Heart left ventricle (tissue), 13 donors: ENCODE measurements at regions not wholly inside any gene's neighbourhood (a gene's known extent, or its start where the extent isn't known, plus 50 kb on each side); places are given as distances from the start of the nearest gene placed in this dataset.
"Not testable (repeated sequence)": the region's sequence is repeated elsewhere in the genome, so short reads cannot be mapped to it uniquely, and the experiment has no call there.

ENCODE experiments used
- POLR2A ChIP-seq, 2 donors: fragments of 450-650 bp; IDR thresholded peaks; one replicate each; pipeline ENCODE4 v1.6.1; 2017; ENCODE audit warnings: antibody characterized with exemption in 2 of 2, mild to moderate bottlenecking in 2 of 2, moderate library complexity in 2 of 2
- TF ChIP-seq, protein P1 (sequence below), 12 donors: fragments of 200-600 bp; sonication (generic) in 4 of 12; IDR thresholded peaks; one replicate each; pipeline versions ENCODE4 v1.5.0 to v1.8.0; 2018 to 2022; ENCODE audit warnings: antibody characterized with exemption in 12 of 12, mild to moderate bottlenecking in 5 of 12
- donor health status: ischemic (EF 13 %, LVEDD 7.1; RV severe dilation, severe dysfunction).
- donor health status: DM: no; HTN: yes; CAD: no.
- donor health status: DM: no; HTN: no; CAD: no.
- donor health status: ischemic (EF 25% LVEDD 6.9; RV normal size, moderate dysfunction).
- donor health status: ischemic (EF 25% LVEDD 5.7; RV mildly dilated, moderate dysfunction).
- donor health status: ischemic (EF 35%, LVEDD 5.7; RV mildly dilated, moderate dysfunction).
- donor health status: nonischemic (EF 11% LVEDD 7.7; RV severe dilation, severe dysfunction).
- donor health status: DM: yes; HTN: yes; CAD: no.
- donor health status: PGD.
- donor health status: ischemic (EF 29% LVEDD 5.4; RV normal size, mild dysfunction).
- donor health status: nonischemic (EF 23%, LVEDD 6.1; RV moderate dilation, normal function).

DNA sequence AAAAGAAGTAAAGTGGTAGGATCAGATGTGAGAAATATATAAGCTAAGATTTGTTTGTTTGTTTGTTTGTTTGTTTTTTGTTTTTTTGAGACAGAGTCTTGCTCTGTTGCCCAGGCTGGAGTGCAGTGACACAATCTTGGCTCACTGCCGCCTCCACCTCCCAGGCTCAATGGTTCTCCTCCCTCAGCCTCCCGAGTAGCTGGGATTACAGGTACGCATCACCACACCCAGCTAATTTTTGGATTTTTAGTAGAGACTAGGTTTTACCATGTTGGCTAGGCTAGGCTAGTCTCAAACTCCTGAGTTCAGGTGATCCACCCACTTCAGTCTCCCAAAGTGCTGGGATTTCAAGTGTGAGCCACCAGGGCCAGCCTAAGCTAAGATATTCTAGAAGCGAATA lies 4817.1 kb upstream of the OR11H1 start:
- TF ChIP-seq, protein P1, sequence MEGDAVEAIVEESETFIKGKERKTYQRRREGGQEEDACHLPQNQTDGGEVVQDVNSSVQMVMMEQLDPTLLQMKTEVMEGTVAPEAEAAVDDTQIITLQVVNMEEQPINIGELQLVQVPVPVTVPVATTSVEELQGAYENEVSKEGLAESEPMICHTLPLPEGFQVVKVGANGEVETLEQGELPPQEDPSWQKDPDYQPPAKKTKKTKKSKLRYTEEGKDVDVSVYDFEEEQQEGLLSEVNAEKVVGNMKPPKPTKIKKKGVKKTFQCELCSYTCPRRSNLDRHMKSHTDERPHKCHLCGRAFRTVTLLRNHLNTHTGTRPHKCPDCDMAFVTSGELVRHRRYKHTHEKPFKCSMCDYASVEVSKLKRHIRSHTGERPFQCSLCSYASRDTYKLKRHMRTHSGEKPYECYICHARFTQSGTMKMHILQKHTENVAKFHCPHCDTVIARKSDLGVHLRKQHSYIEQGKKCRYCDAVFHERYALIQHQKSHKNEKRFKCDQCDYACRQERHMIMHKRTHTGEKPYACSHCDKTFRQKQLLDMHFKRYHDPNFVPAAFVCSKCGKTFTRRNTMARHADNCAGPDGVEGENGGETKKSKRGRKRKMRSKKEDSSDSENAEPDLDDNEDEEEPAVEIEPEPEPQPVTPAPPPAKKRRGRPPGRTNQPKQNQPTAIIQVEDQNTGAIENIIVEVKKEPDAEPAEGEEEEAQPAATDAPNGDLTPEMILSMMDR (IDR thresholded peaks at IDR 0.05), result not testable (repeated sequence)
- TF ChIP-seq POLR2A (IDR thresholded peaks at IDR 0.05), result not testable (repeated sequence)
